HCT116 (cell line): ENCODE measurements at regions not wholly inside any gene's neighbourhood (a gene's known extent, or its start where the extent isn't known, plus 50 kb on each side); places are given as distances from the start of the nearest gene placed in this dataset.

Experiments used
- ATAC-seq: fragments of 200-7000 bp; cut with Tn5 transposase; 2 replicates; pipeline ENCODE4 v1.9.1; 2020; ENCODE audit warnings: mild to moderate bottlenecking, moderate library complexity
- BruUV-seq: library from RNA; stranded (reverse); fragments of 400-500 nt; replicated peaks from 2 replicates; lab custom pipeline; 2021; lab: Mats Ljungman, UMichigan
- CTCF ChIA-PET: fragments of 300-600 bp; sonication (Branson Sonifier 250); formaldehyde crosslinking; loops from one replicate; lab custom pipeline; 2021; ENCODE audit warnings: antibody characterized with exemption; lab: Charles Lee
- POLR2A ChIA-PET: fragments of 300-600, 350-600 bp; sonication (Branson Sonifier 250); formaldehyde crosslinking; loops from one replicate; lab custom pipeline; 2021; ENCODE audit warnings: antibody characterized with exemption; lab: Charles Lee
- RAD21 ChIA-PET, 2 experiments: fragments of 300-600 bp; sonication (Branson Sonifier 250); formaldehyde crosslinking; loops; one replicate each; lab custom pipeline; 2023; ENCODE audit warnings: low total read pairs in 2 of 2; ENCODE audit not compliant: uncharacterized antibody in 2 of 2, unreplicated experiment in 2 of 2, low non-redundant PET in 1 of 2; lab: Charles Lee
- DNase-seq: peaks from one replicate; pipeline ENCODE4 v3.0.0-alpha.2; 2010; ENCODE audit warnings: low read depth, low spot score
- H2AFZ ChIP-seq: fragments of 200-600 bp; shearing (Covaris generic), sonication (generic); 2 replicates; pipeline ENCODE4 v1.6.1; 2017; ENCODE audit warnings: low read depth, mixed run types, mixed read lengths, antibody characterized with exemption, low read length; ENCODE audit not compliant: poor library complexity, severe bottlenecking
- H3K27ac ChIP-seq: 2 replicates; pipeline ENCODE4 v1.5.1; 2012; ENCODE audit warnings: low read depth, low read length
- H3K27me3 ChIP-seq: fragments of 200-600 bp; sonication (generic); 2 replicates; pipeline ENCODE4 v1.6.1; 2016; ENCODE audit warnings: mixed run types, low read length, mixed read lengths; ENCODE audit not compliant: insufficient read depth
- H3K36me3 ChIP-seq, 2 experiments: fragments of 200-500 bp in 1 of 2; fragments of 200-600 bp in 1 of 2; sonication (Bioruptor generic) in 1 of 2; sonication (generic) in 1 of 2; 2 replicates each; pipeline versions ENCODE4 v1.5.1 to v1.6.1; 2014 to 2016; ENCODE audit warnings: low read length in 2 of 2, inconsistent platforms in 1 of 2, mixed read lengths in 1 of 2, mixed run types in 1 of 2; ENCODE audit not compliant: insufficient read depth in 2 of 2, control insufficient read depth in 1 of 2
- H3K4me1 ChIP-seq, 2 experiments: fragments of 200-600 bp in 1 of 2; sonication (generic) in 1 of 2; 2 replicates each; pipeline versions ENCODE4 v1.5.1 to v1.6.1; 2012 to 2017; ENCODE audit warnings: low read length in 2 of 2, inconsistent platforms in 1 of 2, mild to moderate bottlenecking in 1 of 2, mixed read lengths in 1 of 2, mixed run types in 1 of 2, moderate library complexity in 1 of 2; ENCODE audit not compliant: insufficient read depth in 2 of 2, control insufficient read depth in 1 of 2
- H3K4me2 ChIP-seq: fragments of 200-600 bp; sonication (generic); 2 replicates; pipeline ENCODE4 v1.6.1; 2017; ENCODE audit warnings: mixed run types, low read length, mixed read lengths
- H3K4me3 ChIP-seq, 2 experiments: fragments of 200-600 bp in 1 of 2; sonication (generic) in 1 of 2; replicated peaks in 1 of 2; 2 replicates each; pipeline ENCODE4 v1.5.1; 2011 to 2016; ENCODE audit warnings: low read length in 2 of 2, control low read depth in 1 of 2, low read depth in 1 of 2, mild to moderate bottlenecking in 1 of 2, mixed read lengths in 1 of 2, mixed run types in 1 of 2
- H3K79me2 ChIP-seq: fragments of 200-600 bp; sonication (generic); 2 replicates; pipeline ENCODE4 v1.6.1; 2017; ENCODE audit warnings: mild to moderate bottlenecking, mixed run types, low read length, moderate library complexity, mixed read lengths; ENCODE audit not compliant: insufficient read depth
- H3K9ac ChIP-seq: fragments of 200-600 bp; sonication (generic); 2 replicates; pipeline ENCODE4 v1.6.1; 2016; ENCODE audit warnings: low read length, mixed read lengths
- H3K9me2 ChIP-seq: fragments of 200-600 bp; sonication (generic), shearing (Covaris generic); 2 replicates; pipeline ENCODE4 v1.6.1; 2017; ENCODE audit warnings: mixed run types, mild to moderate bottlenecking, moderate library complexity; ENCODE audit not compliant: insufficient read depth
- H3K9me3 ChIP-seq, 2 experiments: fragments of 200-500 bp in 1 of 2; fragments of 200-600 bp in 1 of 2; sonication (Bioruptor generic) in 1 of 2; sonication (generic) in 1 of 2; 2 replicates each; pipeline ENCODE4 v1.6.1; 2014 to 2017; ENCODE audit warnings: low read length in 2 of 2, mixed read lengths in 2 of 2, inconsistent platforms in 1 of 2, low read depth in 1 of 2, mild to moderate bottlenecking in 1 of 2, mixed run types in 1 of 2, moderate library complexity in 1 of 2; ENCODE audit not compliant: control insufficient read depth in 1 of 2, insufficient read depth in 1 of 2
- H4K20me1 ChIP-seq: fragments of 200-600 bp; sonication (generic), shearing (Covaris generic); 2 replicates; pipeline ENCODE4 v1.6.1; 2017; ENCODE audit warnings: mixed run types, mild to moderate bottlenecking, moderate library complexity; ENCODE audit not compliant: insufficient read depth
- CBX3 ChIP-seq: IDR thresholded peaks from 2 replicates; pipeline ENCODE4 v1.6.1; 2012; ENCODE audit warnings: low read depth
- CTCF ChIP-seq, 3 experiments: fragments of 200-600 bp in 1 of 3; sonication (generic) in 1 of 3; IDR thresholded peaks in 2 of 3; conservative IDR thresholded peaks in 1 of 3; 2 replicates each; pipeline ENCODE4 v1.5.1; 2012 to 2017; ENCODE audit warnings: low read depth in 2 of 3, low read length in 2 of 3, antibody characterized with exemption in 1 of 3, borderline replicate concordance in 1 of 3, control low read depth in 1 of 3, mild to moderate bottlenecking in 1 of 3, mixed read lengths in 1 of 3, mixed run types in 1 of 3, moderate library complexity in 1 of 3; ENCODE audit not compliant: insufficient read depth in 1 of 3
- ELF1 ChIP-seq: IDR thresholded peaks from 2 replicates; pipeline ENCODE4 v1.6.1; 2012; ENCODE audit warnings: low read depth, borderline replicate concordance
- EZH2 ChIP-seq: fragments of 200-600 bp; sonication (generic); IDR thresholded peaks from 2 replicates; pipeline ENCODE4 v1.6.1; 2017; ENCODE audit warnings: antibody characterized with exemption, mixed run types
- MAX ChIP-seq: IDR thresholded peaks from 2 replicates; pipeline ENCODE4 v1.6.1; 2012
- POLR2AphosphoS5 ChIP-seq: IDR thresholded peaks from 2 replicates; pipeline ENCODE4 v1.6.1; 2011; ENCODE audit warnings: mild to moderate bottlenecking, low read depth, low read length, moderate library complexity
- RAD21 ChIP-seq: IDR thresholded peaks from 2 replicates; pipeline ENCODE4 v1.6.1; 2012; ENCODE audit warnings: low read depth, mild to moderate bottlenecking
- REST ChIP-seq: IDR thresholded peaks from 2 replicates; pipeline ENCODE4 v1.6.1; 2012; ENCODE audit warnings: low read depth
- SP1 ChIP-seq: IDR thresholded peaks from 2 replicates; pipeline ENCODE4 v1.6.1; 2012; ENCODE audit warnings: low read depth
- SRF ChIP-seq: IDR thresholded peaks from 2 replicates; pipeline ENCODE4 v1.6.1; 2012; ENCODE audit warnings: low read depth
- TCF7L2 ChIP-seq: IDR thresholded peaks from 2 replicates; pipeline ENCODE4 v1.7.0; 2011; ENCODE audit warnings: borderline replicate concordance, inconsistent platforms; ENCODE audit not compliant: insufficient read depth, insufficient read length; ENCODE audit errors: extremely low read depth
- YY1 ChIP-seq: IDR thresholded peaks from 2 replicates; pipeline ENCODE4 v1.6.1; 2011; ENCODE audit warnings: low read length, low read depth, moderate library complexity, mild to moderate bottlenecking; ENCODE audit not compliant: insufficient replicate concordance; ENCODE audit errors: extremely low read depth
- ZBTB33 ChIP-seq: IDR thresholded peaks from 2 replicates; pipeline ENCODE4 v1.6.1; 2011; ENCODE audit warnings: mild to moderate bottlenecking, low read length, moderate library complexity; ENCODE audit not compliant: insufficient replicate concordance; ENCODE audit errors: extremely low read depth
- intact Hi-C: fragments of 100-400 bp; cut with micrococcal nuclease; formaldehyde crosslinking; loops from 2 replicates; pipeline ENCODE4 v1.10.0; 2022

GRCh38 chrY:15510984-15511650 lies 986.8 kb downstream of the NLGN4Y start:
- H3K27me3 ChIP-seq = no peaks in the 10 kb centered on the region
- ATAC-seq = no peak
- POLR2A ChIA-PET = no interaction called here
- CTCF ChIA-PET = no interaction called here
- no peaks in the 10 kb centered on the region for H3K79me2 ChIP-seq
- DNase-seq = no peak
- H3K36me3 ChIP-seq = no peaks in the 10 kb centered on the region
- H3K4me1 ChIP-seq = no peaks in the 10 kb centered on the region
- TF ChIP-seq EZH2 = no peak
- TF ChIP-seq RAD21 = no peak
- no peak for TF ChIP-seq POLR2AphosphoS5
- TF ChIP-seq SRF = no peak
- TF ChIP-seq REST = no peak
- no peak for TF ChIP-seq SP1
- no peak for TF ChIP-seq ELF1
- no peak for TF ChIP-seq TCF7L2
- no peak for TF ChIP-seq MAX
- TF ChIP-seq YY1 = no peak
- TF ChIP-seq CBX3 = no peak
- TF ChIP-seq ZBTB33 = no peak
- TF ChIP-seq CTCF (IDR thresholded peaks at IDR 0.05 in 2 of 3, conservative IDR thresholded peaks at IDR 0.05 in 1 of 3; ENCODE audit: borderline replicate concordance in 1 of 3, insufficient read depth in 1 of 3, low read depth in 2 of 3, low read length in 2 of 3) = no peak
- H2AFZ ChIP-seq = no peak overlapping the region
- intact Hi-C loops = no loop called here
- RAD21 ChIA-PET = no interaction called here
- no peak overlapping the region for H3K4me3 ChIP-seq
- no peaks in the 10 kb centered on the region for H3K9me2 ChIP-seq
- no peak overlapping the region for H3K4me2 ChIP-seq
- no peaks in the 10 kb centered on the region for H4K20me1 ChIP-seq
- H3K9me3 ChIP-seq = no peaks in the 10 kb centered on the region
- H3K27ac ChIP-seq = no peak overlapping the region
- no peak overlapping the region for H3K9ac ChIP-seq
- no TSS peak for BruUV-seq
